H1 (cell line): ENCODE measurements at regions not wholly inside any gene's neighbourhood (a gene's known extent, or its start where the extent isn't known, plus 50 kb on each side); places are given as distances from the start of the nearest gene placed in this dataset.

Source experiments
- CTCF ChIA-PET: fragments of 300-600 bp; sonication (Branson Sonifier 250); formaldehyde crosslinking; loops from one replicate; lab custom pipeline; 2021; ENCODE audit not compliant: partially characterized antibody; lab: Charles Lee
- POLR2A ChIA-PET: fragments of 300-600 bp; sonication (Branson Sonifier 250); formaldehyde crosslinking; loops from one replicate; lab custom pipeline; 2021; ENCODE audit warnings: inconsistent platforms; ENCODE audit not compliant: partially characterized antibody; lab: Charles Lee
- DNase-seq, 2 experiments: peaks; one replicate each; pipeline versions ENCODE4 v3.0.0 to v3.0.0-alpha.2; 2010 to 2022; ENCODE audit warnings: low spot score in 2 of 2, low read depth in 1 of 2, mixed read lengths in 1 of 2
- FAIRE-seq: peaks from 2 replicates; lab custom pipeline; 2011; peaks lifted over from hg19 to GRCh38; lab: Jason Lieb, UNC
- H2AFZ ChIP-seq: 2 replicates; pipeline ENCODE4 v1.8.1; 2012; ENCODE audit warnings: low read length, inconsistent platforms
- H2AK5ac ChIP-seq: 2 replicates; pipeline ENCODE4 v1.6.1; 2013; ENCODE audit warnings: low read depth, low read length
- H2BK120ac ChIP-seq: replicated peaks from 2 replicates; pipeline ENCODE3; 2013; ENCODE audit warnings: low read depth, low read length, inconsistent platforms
- H2BK12ac ChIP-seq: 2 replicates; pipeline ENCODE4 v1.6.1; 2013; ENCODE audit warnings: low read depth, low read length
- H2BK15ac ChIP-seq: 2 replicates; pipeline ENCODE4 v1.6.1; 2013; ENCODE audit warnings: low read length
- H2BK20ac ChIP-seq: 2 replicates; pipeline ENCODE4 v1.6.1; 2013; ENCODE audit warnings: low read length
- H2BK5ac ChIP-seq: 2 replicates; pipeline ENCODE4 v1.6.1; 2013; ENCODE audit warnings: low read depth, low read length
- H3K14ac ChIP-seq: 2 replicates; pipeline ENCODE4 v1.6.1; 2013; ENCODE audit warnings: inconsistent platforms; ENCODE audit not compliant: insufficient read length
- H3K18ac ChIP-seq: 2 replicates; pipeline ENCODE4 v1.6.1; 2013; ENCODE audit warnings: low read length; ENCODE audit errors: extremely low read depth
- H3K23ac ChIP-seq: 2 replicates; pipeline ENCODE4 v1.6.1; 2013; ENCODE audit warnings: inconsistent platforms; ENCODE audit not compliant: insufficient read length
- H3K23me2 ChIP-seq: 2 replicates; pipeline ENCODE4 v1.6.1; 2013; ENCODE audit warnings: low read depth, low read length
- H3K27ac ChIP-seq: 2 replicates; pipeline ENCODE4 v1.6.1; 2011; ENCODE audit warnings: low read depth, low read length, inconsistent platforms
- H3K27me3 ChIP-seq, 4 experiments: replicated peaks in 1 of 4; 1 replicate in 1 of 4; 2 replicates in 3 of 4; pipeline versions ENCODE4 v1.6.1 to v1.8.1; 2011 to 2013; ENCODE audit warnings: low read length in 3 of 4, mild to moderate bottlenecking in 3 of 4, inconsistent platforms in 2 of 4, mixed read lengths in 2 of 4, moderate library complexity in 1 of 4; ENCODE audit not compliant: control insufficient read depth in 3 of 4, insufficient read depth in 3 of 4; ENCODE audit errors: extremely low read depth in 1 of 4
- H3K36me3 ChIP-seq, 4 experiments: 2 replicates each; pipeline versions ENCODE4 v1.6.1 to v1.8.1; 2011 to 2013; ENCODE audit warnings: mild to moderate bottlenecking in 4 of 4, low read length in 3 of 4, moderate library complexity in 2 of 4, control low read depth in 1 of 4, inconsistent platforms in 1 of 4; ENCODE audit not compliant: insufficient read depth in 4 of 4, control insufficient read depth in 2 of 4
- H3K4ac ChIP-seq: replicated peaks from 2 replicates; pipeline ENCODE3; 2013; ENCODE audit warnings: low read length, low read depth, mixed read lengths, inconsistent platforms; ENCODE audit not compliant: insufficient read length
- H3K4me1 ChIP-seq, 4 experiments: replicated peaks in 1 of 4; 1 replicate in 1 of 4; 2 replicates in 3 of 4; pipeline versions ENCODE4 v1.6.1 to v1.8.1; 2011 to 2013; ENCODE audit warnings: low read length in 3 of 4, inconsistent platforms in 2 of 4, mixed read lengths in 1 of 4; ENCODE audit not compliant: insufficient read depth in 4 of 4, control insufficient read depth in 3 of 4
- H3K4me2 ChIP-seq, 2 experiments: 2 replicates each; pipeline versions ENCODE4 v1.6.1 to v1.8.1; 2011 to 2013; ENCODE audit warnings: low read depth in 2 of 2, low read length in 2 of 2, control low read depth in 1 of 2, inconsistent platforms in 1 of 2, mild to moderate bottlenecking in 1 of 2; ENCODE audit not compliant: insufficient read depth in 1 of 2
- H3K4me3 ChIP-seq, 4 experiments: fragments of 200-600, 300-600 bp in 1 of 4; sonication (generic), shearing (Covaris generic), sonication (Bioruptor Twin) in 1 of 4; 2 replicates each; pipeline versions ENCODE4 v1.5.1 to v1.8.1; 2011 to 2016; ENCODE audit warnings: low read length in 4 of 4, low read depth in 3 of 4, control low read depth in 2 of 4, inconsistent platforms in 2 of 4, mild to moderate bottlenecking in 2 of 4, mixed read lengths in 1 of 4, moderate library complexity in 1 of 4; ENCODE audit not compliant: insufficient read depth in 2 of 4; ENCODE audit errors: extremely low read depth in 1 of 4
- H3K56ac ChIP-seq: replicated peaks from 2 replicates; pipeline ENCODE3; 2013; ENCODE audit warnings: low read depth, mild to moderate bottlenecking, mixed read lengths, low read length, inconsistent platforms; ENCODE audit not compliant: insufficient read length
- H3K79me1 ChIP-seq: 2 replicates; pipeline ENCODE4 v1.6.1; 2013; ENCODE audit warnings: low read depth, low read length, control low read depth
- H3K79me2 ChIP-seq, 2 experiments: 2 replicates each; pipeline versions ENCODE4 v1.6.1 to v1.8.1; 2012 to 2013; ENCODE audit warnings: low read length in 2 of 2, mild to moderate bottlenecking in 2 of 2, inconsistent platforms in 1 of 2; ENCODE audit not compliant: insufficient read depth in 2 of 2, control insufficient read depth in 1 of 2
- H3K9ac ChIP-seq, 4 experiments: replicated peaks in 1 of 4; 1 replicate in 1 of 4; 2 replicates in 3 of 4; pipeline versions ENCODE4 v1.6.1 to v1.8.1; 2011 to 2013; ENCODE audit warnings: low read depth in 3 of 4, low read length in 3 of 4, control low read depth in 2 of 4, mild to moderate bottlenecking in 2 of 4, moderate library complexity in 2 of 4, inconsistent platforms in 1 of 4; ENCODE audit errors: extremely low read depth in 1 of 4
- H3K9me3 ChIP-seq, 2 experiments: 2 replicates each; pipeline versions ENCODE4 v1.6.1 to v1.8.1; 2012 to 2013; ENCODE audit warnings: mild to moderate bottlenecking in 2 of 2, moderate library complexity in 2 of 2, control low read depth in 1 of 2, inconsistent platforms in 1 of 2, low read depth in 1 of 2, low read length in 1 of 2, mixed read lengths in 1 of 2; ENCODE audit not compliant: insufficient read depth in 2 of 2
- H4K20me1 ChIP-seq, 2 experiments: replicated peaks in 1 of 2; 2 replicates each; pipeline versions ENCODE3 to v1.8.1; 2011 to 2013; ENCODE audit warnings: inconsistent platforms in 2 of 2, low read length in 2 of 2, mild to moderate bottlenecking in 1 of 2; ENCODE audit not compliant: insufficient read depth in 2 of 2, control insufficient read depth in 1 of 2
- H4K5ac ChIP-seq: 2 replicates; pipeline ENCODE4 v1.6.1; 2013; ENCODE audit warnings: low read length, low read depth, mixed read lengths, inconsistent platforms; ENCODE audit not compliant: insufficient read length
- H4K8ac ChIP-seq: 2 replicates; pipeline ENCODE4 v1.8.0; 2013; ENCODE audit warnings: mild to moderate bottlenecking, moderate library complexity, low read length, inconsistent platforms; ENCODE audit not compliant: insufficient read depth; ENCODE audit errors: extremely low read depth
- H4K91ac ChIP-seq: replicated peaks from 2 replicates; pipeline ENCODE3; 2013; ENCODE audit warnings: low read length, mixed read lengths, inconsistent platforms; ENCODE audit not compliant: insufficient read length
- EGR1 ChIP-seq: IDR thresholded peaks from 2 replicates; pipeline ENCODE4 v1.6.1; 2011; ENCODE audit warnings: low read depth, low read length, borderline replicate concordance
- JUN ChIP-seq: IDR thresholded peaks from 2 replicates; pipeline ENCODE4 v1.6.1; 2011; ENCODE audit warnings: low read depth, mild to moderate bottlenecking, improper control_type of control experiment, low read length
- KDM1A ChIP-seq: fragments of 200-600, 300-600 bp; sonication (generic); IDR thresholded peaks from 2 replicates; pipeline ENCODE4 v1.7.1; 2016; ENCODE audit warnings: mild to moderate bottlenecking, low read length, borderline replicate concordance
- SRF ChIP-seq: IDR thresholded peaks from 2 replicates; pipeline ENCODE4 v1.6.1; 2011; ENCODE audit warnings: mild to moderate bottlenecking, low read depth, low read length, moderate library complexity
- ZNF274 ChIP-seq: IDR thresholded peaks from 2 replicates; pipeline ENCODE4 v1.7.0; 2012; ENCODE audit warnings: low read length, borderline replicate concordance; ENCODE audit errors: extremely low read depth
- WGBS, 2 experiments: shearing (Covaris generic) in 1 of 2; methylation state at CpG; one replicate each; pipeline versions ENCODE4 v1.1.6 to v1.1.7; 2013 to 2015; ENCODE audit warnings: low lambda C conversion rate in 2 of 2, mixed read lengths in 2 of 2, inconsistent platforms in 1 of 2, low coverage in 1 of 2, missing lambda C conversion rate in 1 of 2; ENCODE audit not compliant: insufficient replicate concordance in 2 of 2, insufficient coverage in 1 of 2, insufficient read length in 1 of 2; ENCODE audit errors: extremely low coverage in 1 of 2, missing lambda C conversion rate in 1 of 2; 5-methylcytosine and 5-hydroxymethylcytosine counted together
- TF ChIP-seq, protein P1 (sequence below): IDR thresholded peaks from 2 replicates; pipeline ENCODE4 v1.6.1; 2012; ENCODE audit warnings: low read length, inconsistent platforms
- TF ChIP-seq, protein P2 (sequence below): IDR thresholded peaks from 2 replicates; pipeline ENCODE4 v1.6.1; 2011; ENCODE audit warnings: low read length, improper control_type of control experiment

DNA sequence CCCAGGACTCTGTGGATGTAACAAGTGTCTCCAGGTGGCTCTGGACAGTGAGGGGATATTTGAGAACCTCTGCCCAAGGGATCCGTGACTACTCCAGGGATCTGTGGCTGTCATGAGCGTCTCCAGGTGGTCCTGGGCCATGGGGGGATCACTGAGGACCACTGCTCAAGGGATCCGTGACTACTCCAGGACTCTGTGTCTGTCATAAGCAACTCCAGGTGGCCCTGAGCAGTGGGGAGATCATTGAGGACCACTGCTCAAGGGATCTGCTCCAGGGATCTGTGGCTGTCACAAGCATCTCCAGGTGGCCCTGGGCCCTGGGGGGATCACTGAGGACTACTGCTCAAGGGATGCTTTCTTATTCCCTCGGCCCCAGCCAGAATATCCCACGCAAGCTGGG, 133.2 kb upstream of the ADARB2 start:
- Histone ChIP-seq H4K91ac (no peak overlapping the region), H3K9me3 (peaks cover 2 to 4% of the 10 kb centered on the region in 2 experiments; a peak in 2 of 4 replicates), H2BK5ac (no peak overlapping the region), H3K4ac (no peak overlapping the region), H3K27ac (no peak overlapping the region), H3K56ac (no peak overlapping the region), H2BK12ac (no peak overlapping the region), H3K79me1 (no peaks in the 10 kb centered on the region), H3K23me2 (no peaks in the 10 kb centered on the region), H3K36me3 (no peaks in the 10 kb centered on the region), H4K20me1 (no peaks in the 10 kb centered on the region), H3K23ac (no peak overlapping the region), H3K4me1 (no peaks in the 10 kb centered on the region), H2AK5ac (no peak overlapping the region), H2AFZ (no peak overlapping the region), H2BK120ac (no peak overlapping the region), H3K14ac (no peak overlapping the region), H3K79me2 (no peaks in the 10 kb centered on the region), H2BK15ac (no peak overlapping the region), H3K18ac (no peak overlapping the region), H3K4me2 (no peak overlapping the region), H4K8ac (no peak overlapping the region), H3K4me3 (no peak overlapping the region), H3K27me3 (0 out of 7 replicates have a peak, but pooled peaks cover 0 to 3% (median 0%) of the 10 kb centered on the region in 4 experiments), H3K9ac (no peak overlapping the region), H2BK20ac (no peak overlapping the region), H4K5ac (no peak overlapping the region)
- no peak for DNase-seq
- POLR2A ChIA-PET, result no interaction called here
- no peak for FAIRE-seq
- CTCF ChIA-PET, result no interaction called here
- TF ChIP-seq SRF (no peak), JUN (no peak), EGR1 (no peak), ZNF274 (no peak), KDM1A (no peak)
- TF ChIP-seq, protein P1, sequence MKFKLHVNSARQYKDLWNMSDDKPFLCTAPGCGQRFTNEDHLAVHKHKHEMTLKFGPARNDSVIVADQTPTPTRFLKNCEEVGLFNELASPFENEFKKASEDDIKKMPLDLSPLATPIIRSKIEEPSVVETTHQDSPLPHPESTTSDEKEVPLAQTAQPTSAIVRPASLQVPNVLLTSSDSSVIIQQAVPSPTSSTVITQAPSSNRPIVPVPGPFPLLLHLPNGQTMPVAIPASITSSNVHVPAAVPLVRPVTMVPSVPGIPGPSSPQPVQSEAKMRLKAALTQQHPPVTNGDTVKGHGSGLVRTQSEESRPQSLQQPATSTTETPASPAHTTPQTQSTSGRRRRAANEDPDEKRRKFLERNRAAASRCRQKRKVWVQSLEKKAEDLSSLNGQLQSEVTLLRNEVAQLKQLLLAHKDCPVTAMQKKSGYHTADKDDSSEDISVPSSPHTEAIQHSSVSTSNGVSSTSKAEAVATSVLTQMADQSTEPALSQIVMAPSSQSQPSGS, result no peak
- TF ChIP-seq, protein P2, sequence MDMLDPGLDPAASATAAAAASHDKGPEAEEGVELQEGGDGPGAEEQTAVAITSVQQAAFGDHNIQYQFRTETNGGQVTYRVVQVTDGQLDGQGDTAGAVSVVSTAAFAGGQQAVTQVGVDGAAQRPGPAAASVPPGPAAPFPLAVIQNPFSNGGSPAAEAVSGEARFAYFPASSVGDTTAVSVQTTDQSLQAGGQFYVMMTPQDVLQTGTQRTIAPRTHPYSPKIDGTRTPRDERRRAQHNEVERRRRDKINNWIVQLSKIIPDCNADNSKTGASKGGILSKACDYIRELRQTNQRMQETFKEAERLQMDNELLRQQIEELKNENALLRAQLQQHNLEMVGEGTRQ, result no peak
- WGBS, 2 experiments, result 94% methylated on average over 5 of the region's 5 CpGs; no CpG with 5 or more reads in 1 of the 2 experiments
